ENCODE measurements at regions not wholly inside any gene's neighbourhood (a gene's known extent, or its start where the extent isn't known, plus 50 kb on each side); places are given as distances from the start of the nearest gene placed in this dataset.

GRCh38 chr9:126157423-126157822 is 169.2 kb upstream of the MVB12B start:
- Histone ChIP-seq H3K9ac (ENCODE audit: low read depth in 1 of 2, low read length in 2 of 2) (no peak overlapping the region), H3K36me3 (ENCODE audit: control insufficient read depth in 4 of 4, insufficient read depth in 3 of 4, low read depth in 1 of 4, low read length in 3 of 4) (no peaks in the 10 kb centered on the region), H3K4me3 (ENCODE audit: low read depth in 1 of 3, low read length in 3 of 3) (no peak overlapping the region), H3K9me3 (ENCODE audit: control insufficient read depth in 4 of 4, low read length in 3 of 4) (no peaks in the 10 kb centered on the region), H3K27ac (ENCODE audit: low read depth in 1 of 2, low read length in 2 of 2) (no peak overlapping the region), H3K27me3 (ENCODE audit: control insufficient read depth in 4 of 4, insufficient read depth in 4 of 4, low read length in 3 of 4) (no peaks in the 10 kb centered on the region), H3K4me1 (ENCODE audit: control insufficient read depth in 4 of 4, insufficient read depth in 4 of 4, low read length in 3 of 4) (peaks cover 0 to 4% (median 1%) of the 10 kb centered on the region in 4 donors)
- DNase-seq (ENCODE audit: low spot score) = peak; percentile 13
- TF ChIP-seq MAX (IDR thresholded peaks at IDR 0.05) = no peak
- TF ChIP-seq YY1 (IDR thresholded peaks at IDR 0.05) = no peak
- TF ChIP-seq RAD21 (IDR thresholded peaks at IDR 0.05) = no peak
- no peak for TF ChIP-seq GABPA (IDR thresholded peaks at IDR 0.05 in 1 of 2, conservative IDR thresholded peaks at IDR 0.05 in 1 of 2)
- no peak for TF ChIP-seq CTCF (IDR thresholded peaks at IDR 0.05; ENCODE audit: low read depth, low read length, missing input control)
- no peak for TF ChIP-seq FOXA2 (IDR thresholded peaks at IDR 0.05)
- no peak for TF ChIP-seq FOXA1 (IDR thresholded peaks at IDR 0.05)
- no peak for TF ChIP-seq EGR1 (IDR thresholded peaks at IDR 0.05; ENCODE audit: low read depth in 2 of 2)
- no peak for TF ChIP-seq HNF4G (IDR thresholded peaks at IDR 0.05)
- no peak for TF ChIP-seq REST (IDR thresholded peaks at IDR 0.05)
- 56% methylated on average over 10 of the region's 10 CpGs for WGBS

- peak; percentile 23 for DNase-seq (ENCODE audit: low spot score)
- Histone ChIP-seq H3K9me3 (ENCODE audit: control insufficient read depth in 4 of 4, low read length in 3 of 4) (no peaks in the 10 kb centered on the region), H3K4me3 (ENCODE audit: low read depth in 1 of 3, low read length in 3 of 3) (no peak overlapping the region), H3K4me1 (ENCODE audit: control insufficient read depth in 4 of 4, insufficient read depth in 4 of 4, low read length in 3 of 4) (no peaks in the 10 kb centered on the region), H3K36me3 (ENCODE audit: control insufficient read depth in 4 of 4, insufficient read depth in 3 of 4, low read depth in 1 of 4, low read length in 3 of 4) (no peaks in the 10 kb centered on the region), H3K9ac (ENCODE audit: low read depth in 1 of 2, low read length in 2 of 2) (no peak overlapping the region), H3K27me3 (ENCODE audit: control insufficient read depth in 4 of 4, insufficient read depth in 4 of 4, low read length in 3 of 4) (no peaks in the 10 kb centered on the region), H3K27ac (ENCODE audit: low read depth in 1 of 2, low read length in 2 of 2) (no peak overlapping the region)
- TF ChIP-seq HNF4G (IDR thresholded peaks at IDR 0.05) (no peak), FOXA2 (IDR thresholded peaks at IDR 0.05) (no peak), YY1 (IDR thresholded peaks at IDR 0.05) (no peak), ATF3 (IDR thresholded peaks at IDR 0.05) (no peak), EGR1 (IDR thresholded peaks at IDR 0.05; ENCODE audit: low read depth in 2 of 2) (no peak), GABPA (IDR thresholded peaks at IDR 0.05 in 1 of 2, conservative IDR thresholded peaks at IDR 0.05 in 1 of 2) (no peak), REST (IDR thresholded peaks at IDR 0.05) (no peak), MAX (IDR thresholded peaks at IDR 0.05) (no peak), ZBTB33 (IDR thresholded peaks at IDR 0.05) (no peak), NR2F2 (IDR thresholded peaks at IDR 0.05) (no peak), JUND (IDR thresholded peaks at IDR 0.05) (no peak), SP1 (IDR thresholded peaks at IDR 0.05) (no peak), RXRA (IDR thresholded peaks at IDR 0.05) (no peak), FOXA1 (IDR thresholded peaks at IDR 0.05) (no peak)
- WGBS = 73% methylated on average over 29 of the region's 29 CpGs
These were observed 168.6 kb upstream of the MVB12B start for GRCh38 chr9:126157826-126158587.
